EL (cell line): ENCODE measurements at regions not wholly inside any gene's neighbourhood (a gene's known extent, or its start where the extent isn't known, plus 50 kb on each side); places are given as distances from the start of the nearest gene placed in this dataset.

ENCODE experiments used
- DNase-seq: peaks from one replicate; pipeline ENCODE4 v3.0.0-alpha.2; 2016

GRCh38 chr5:28174691-28175090, 1136.3 kb upstream of the CDH9 start:
- DNase-seq = no peak

- DNase-seq = no peak
Observed at GRCh38 chr5:28165096-28165495, 1126.7 kb upstream of the CDH9 start.

- no peak for DNase-seq
Observed at GRCh38 chr5:28164568-28164967, 1126.2 kb upstream of the CDH9 start.

GRCh38 chr5:28156981-28157380, 1118.6 kb upstream of the CDH9 start:
- DNase-seq = no peak

DNA sequence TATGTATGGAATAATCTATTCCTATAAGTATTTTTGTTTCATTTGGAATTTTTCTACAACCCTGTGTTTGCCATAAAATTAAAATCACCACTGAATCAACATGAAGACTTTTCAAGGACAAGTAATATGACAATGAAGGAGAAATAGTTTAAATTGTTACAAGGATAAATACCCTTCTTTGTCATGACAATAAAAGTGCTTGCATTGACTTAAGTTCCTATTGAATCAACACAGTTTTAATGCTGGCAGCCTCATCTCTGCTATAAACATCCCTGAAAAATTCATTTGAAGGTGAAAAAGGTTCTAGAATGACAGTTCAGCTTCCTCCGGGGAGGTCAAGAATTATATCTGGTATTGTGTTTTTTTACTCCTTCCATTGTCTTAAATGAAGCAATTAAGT, 1105.1 kb upstream of the CDH9 start:
- DNase-seq = no peak

- DNase-seq = no peak
Observed at GRCh38 chr5:28132151-28132550, 1093.8 kb upstream of the CDH9 start.

- DNase-seq = no peak
Observed at GRCh38 chr5:28117691-28118090, 1079.3 kb upstream of the CDH9 start.

- DNase-seq = no peak
Observed at GRCh38 chr5:28117273-28117672, 1078.9 kb upstream of the CDH9 start.

DNA sequence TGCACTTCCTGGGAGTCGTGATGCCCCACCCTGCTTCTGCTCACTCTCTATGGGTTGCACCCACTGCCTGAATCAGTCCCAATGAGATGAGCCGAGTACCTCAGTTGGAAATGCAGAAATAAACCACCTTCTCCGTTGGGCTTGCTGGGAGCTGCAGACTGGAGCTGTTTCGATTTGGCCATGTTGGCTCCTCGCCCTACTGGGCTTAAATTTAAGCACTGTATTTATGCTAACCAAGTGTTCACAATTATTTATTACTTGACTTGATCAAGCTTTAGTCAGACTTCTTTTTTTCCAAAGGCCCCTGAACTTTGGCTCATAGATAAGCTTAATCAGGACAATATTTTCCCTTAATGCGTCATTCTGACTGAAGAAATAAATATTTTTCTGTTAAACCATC, 1072.4 kb upstream of the CDH9 start:
- DNase-seq = no peak

DNA sequence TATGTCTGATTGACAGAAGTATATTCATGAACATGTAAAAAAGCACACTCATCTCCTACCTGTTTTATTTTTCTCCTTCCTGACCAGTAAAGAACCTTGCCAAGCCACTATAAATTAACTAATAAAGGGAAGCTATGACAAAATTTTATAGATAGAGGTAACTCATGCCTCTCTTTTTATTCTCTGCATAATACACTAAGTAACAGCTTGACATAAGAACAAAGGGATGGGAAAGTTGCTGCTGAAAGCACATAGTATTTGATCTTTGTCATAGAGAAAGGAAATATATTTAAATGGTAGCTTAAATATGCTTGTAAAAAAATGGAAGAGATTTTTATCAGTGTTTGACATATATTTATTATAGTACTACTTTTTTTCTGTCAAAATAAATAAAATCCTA, 1065.7 kb upstream of the CDH9 start:
- no peak for DNase-seq

DNA sequence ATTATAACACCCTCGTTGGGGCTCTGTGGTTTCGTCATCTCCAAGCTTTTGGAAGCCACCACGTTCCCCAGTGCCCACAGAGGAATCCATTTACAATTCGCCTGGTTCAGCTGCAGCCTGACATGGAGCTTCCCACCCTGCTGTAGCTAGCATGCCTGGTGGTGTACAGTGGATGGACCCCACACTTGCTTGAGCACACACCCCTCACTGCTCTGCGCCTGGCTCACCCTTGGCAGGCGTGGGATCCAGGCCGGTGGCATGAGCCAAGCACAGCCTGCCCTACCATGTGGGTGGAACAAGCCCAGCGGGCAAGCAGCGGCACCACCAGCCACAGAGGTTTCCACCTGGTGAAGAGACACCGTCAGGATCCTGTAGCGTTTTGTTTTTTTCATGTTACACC, 1045.7 kb upstream of the CDH9 start:
- DNase-seq = no peak

DNA sequence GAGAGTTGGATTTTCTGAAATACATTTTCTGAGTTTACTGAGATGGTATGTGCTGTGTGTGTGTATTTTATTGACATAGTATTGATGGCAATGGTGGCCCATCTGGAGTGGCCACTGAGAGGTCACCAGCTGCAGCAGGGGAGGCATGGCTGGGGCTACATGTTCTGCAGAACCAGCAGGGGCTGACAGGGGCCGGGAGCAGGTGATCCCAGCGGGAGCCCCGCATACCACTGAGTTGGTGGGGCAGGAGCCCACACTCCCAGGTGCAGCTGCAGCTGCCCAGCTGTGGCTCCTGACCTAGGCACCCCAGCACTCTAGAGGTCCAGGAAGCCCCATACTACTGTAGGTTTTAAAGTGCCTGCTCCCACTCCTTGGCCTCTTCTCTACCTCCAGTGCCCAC, 1044.2 kb upstream of the CDH9 start:
- DNase-seq = no peak

GRCh38 chr5:28077291-28078240, 1039.2 kb upstream of the CDH9 start:
- DNase-seq = no peak

GRCh38 chr5:28066856-28067255, 1028.5 kb upstream of the CDH9 start:
- no peak for DNase-seq

- no peak for DNase-seq
Observed at GRCh38 chr5:28065656-28066055, 1027.3 kb upstream of the CDH9 start.

- DNase-seq = no peak
Observed at GRCh38 chr5:28046596-28046995, 1008.2 kb upstream of the CDH9 start.

DNA sequence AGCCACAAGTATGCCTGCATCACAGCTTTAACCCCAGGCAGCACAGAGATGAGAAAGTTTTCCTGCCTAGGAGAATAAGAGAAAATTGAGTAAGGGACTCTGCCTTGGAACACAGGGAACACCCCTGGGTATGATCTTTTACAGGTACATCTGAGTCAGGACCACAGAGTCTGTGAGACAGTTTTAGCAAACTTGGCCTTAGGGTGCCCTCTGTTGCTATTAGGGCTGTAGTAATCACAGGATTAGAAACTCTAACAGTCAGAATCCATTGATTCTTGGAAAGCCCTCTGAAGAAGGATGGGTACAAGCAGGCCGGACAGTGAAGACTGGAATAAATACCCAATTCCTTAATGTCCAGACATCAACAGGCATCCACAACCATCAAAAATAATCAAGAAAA, 989.5 kb upstream of the CDH9 start:
- no peak for DNase-seq

DNA sequence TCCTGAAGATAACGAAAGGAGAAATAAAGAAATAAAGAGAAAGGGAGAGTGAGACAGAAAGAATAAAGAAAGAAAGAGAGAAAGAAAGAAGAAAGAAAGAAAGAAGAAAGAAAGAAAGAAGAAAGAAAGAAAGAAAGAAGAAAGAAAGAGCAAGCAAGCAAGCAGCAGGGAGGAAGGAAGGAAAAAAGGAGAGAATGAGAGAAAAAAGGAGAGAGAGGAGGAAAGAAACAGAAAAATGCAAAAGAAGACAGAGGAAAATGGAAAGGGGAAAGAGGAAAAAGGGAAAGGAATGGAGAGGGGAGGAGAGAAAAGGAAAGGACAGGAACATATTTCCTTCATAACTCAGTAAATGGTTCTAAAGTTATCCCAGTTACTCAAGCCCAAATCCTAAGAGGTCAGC, 978.8 kb upstream of the CDH9 start:
- no peak for DNase-seq

DNA sequence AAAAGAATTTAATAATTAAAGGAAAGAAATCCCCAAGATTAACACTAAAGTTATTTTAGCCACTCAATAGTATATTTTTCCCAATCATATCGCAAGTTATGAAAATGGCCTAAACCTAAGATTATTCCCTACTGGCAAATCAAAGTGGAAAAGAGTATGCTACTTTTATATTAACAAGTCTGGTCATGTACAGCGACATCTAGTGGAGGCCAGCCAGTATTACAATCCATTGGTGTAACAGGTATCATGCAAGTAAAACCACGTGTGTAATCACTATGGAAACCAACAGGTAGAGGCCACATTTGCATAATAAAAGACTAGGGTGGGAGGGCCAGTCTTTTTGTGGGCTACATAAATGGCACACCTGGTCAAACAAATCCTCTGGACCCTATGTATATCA, 976.4 kb upstream of the CDH9 start:
- DNase-seq = no peak

GRCh38 chr5:28012538-28012937, 974.2 kb upstream of the CDH9 start:
- no peak for DNase-seq

DNA sequence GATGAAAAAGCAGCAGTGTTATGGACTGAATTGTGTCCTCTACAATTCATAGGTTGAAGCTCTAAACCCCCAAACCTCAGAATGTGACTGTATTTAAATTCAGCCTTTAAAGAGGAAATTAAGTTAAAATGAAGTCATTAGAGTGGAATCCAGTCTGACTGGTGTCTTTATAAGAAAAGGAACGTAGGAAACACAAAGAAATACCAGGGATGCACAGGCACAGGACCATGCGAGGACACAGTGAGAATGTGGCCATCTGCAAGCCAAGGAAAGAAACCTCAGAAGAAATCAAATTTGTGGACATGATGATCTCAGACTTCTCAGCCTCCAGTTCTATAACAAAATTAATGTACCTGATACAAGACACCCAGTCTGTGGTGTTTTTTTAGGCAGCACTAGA, 971.2 kb upstream of the CDH9 start:
- DNase-seq = no peak

- no peak for DNase-seq
Observed at GRCh38 chr5:27996665-27997064, 958.3 kb upstream of the CDH9 start.

DNA sequence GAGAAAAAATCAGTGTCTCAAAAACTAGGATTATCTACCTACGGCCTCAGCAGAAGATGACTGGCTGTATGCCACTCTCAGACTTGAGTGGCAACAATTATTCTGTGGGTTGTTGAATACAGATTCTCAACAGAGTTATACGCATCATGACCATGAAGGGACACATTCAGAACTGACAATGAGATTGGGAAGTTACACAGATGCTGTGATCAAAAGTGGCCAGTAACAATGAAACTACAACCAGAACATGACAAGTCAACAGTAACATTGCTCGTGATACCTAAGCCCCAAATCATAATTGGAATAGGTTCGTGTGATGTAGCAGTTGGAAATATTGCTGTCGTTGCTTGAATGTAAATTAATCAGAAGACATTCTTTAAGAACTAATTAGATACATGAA, 957.5 kb upstream of the CDH9 start:
- no peak for DNase-seq

GRCh38 chr5:27978322-27978721, 939.9 kb upstream of the CDH9 start:
- no peak for DNase-seq

DNA sequence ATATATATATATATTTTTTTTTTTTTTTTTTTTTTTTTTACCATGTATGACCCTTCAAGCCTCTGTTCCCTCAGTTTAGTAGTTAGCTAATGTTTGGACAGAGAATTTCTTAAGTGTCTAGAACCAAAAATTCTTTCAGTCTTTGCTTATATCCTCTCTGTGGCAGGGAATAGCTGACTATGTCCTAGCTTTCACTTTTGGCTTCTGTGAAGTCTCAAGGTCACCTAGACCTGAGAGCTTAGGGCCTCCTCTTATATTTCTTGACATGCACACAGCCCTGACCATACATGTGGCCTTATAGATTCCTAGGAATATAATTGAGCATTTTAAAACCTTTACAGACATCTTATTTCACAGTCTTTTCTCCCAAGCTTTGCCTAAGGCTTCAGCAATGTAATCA, 930.8 kb upstream of the CDH9 start:
- DNase-seq = no peak
